Endothelial cell of umbilical vein (primary cell): ENCODE measurements at regions not wholly inside any gene's neighbourhood (a gene's known extent, or its start where the extent isn't known, plus 50 kb on each side); places are given as distances from the start of the nearest gene placed in this dataset.

Experiments used
- BruUV-seq: library from RNA; stranded (reverse); fragments of 400-500 nt; replicated peaks from 2 replicates; lab custom pipeline; 2021; lab: Mats Ljungman, UMichigan
- CTCF ChIA-PET: fragments of 300-600, 350-600 bp; sonication (Branson Sonifier 250); formaldehyde crosslinking; loops from one replicate; lab custom pipeline; 2021; ENCODE audit warnings: antibody characterized with exemption, inconsistent platforms; lab: Charles Lee
- POLR2A ChIA-PET: fragments of 300-600, 350-600 bp; sonication (Branson Sonifier 250); formaldehyde crosslinking; loops from one replicate; lab custom pipeline; 2021; ENCODE audit warnings: antibody characterized with exemption, inconsistent platforms; lab: Charles Lee
- DNase-seq: peaks from one replicate; pipeline ENCODE4 v3.0.0-alpha.2; 2011; ENCODE audit warnings: low read depth, low spot score
- FAIRE-seq: peaks from 2 replicates; lab custom pipeline; 2011; peaks lifted over from hg19 to GRCh38; lab: Jason Lieb, UNC
- H2AFZ ChIP-seq: 2 replicates; pipeline ENCODE4 v1.6.0; 2012; ENCODE audit warnings: low read depth, low read length, control low read depth, inconsistent platforms
- H3K27ac ChIP-seq: 2 replicates; pipeline ENCODE4 v1.5.1; 2011; ENCODE audit warnings: low read depth, mild to moderate bottlenecking, control low read depth, low read length, moderate library complexity; ENCODE audit not compliant: insufficient read depth
- H3K27me3 ChIP-seq, 2 experiments: 2 replicates each; pipeline versions ENCODE4 v1.6.0 to v1.6.1; 2011; ENCODE audit warnings: low read length in 2 of 2, mixed read lengths in 1 of 2; ENCODE audit not compliant: control insufficient read depth in 2 of 2, insufficient read depth in 2 of 2
- H3K36me3 ChIP-seq, 2 experiments: 2 replicates in 1 of 2; 3 replicates in 1 of 2; pipeline ENCODE4 v1.5.1; 2011; ENCODE audit warnings: low read length in 2 of 2, mild to moderate bottlenecking in 1 of 2, moderate library complexity in 1 of 2; ENCODE audit not compliant: control insufficient read depth in 2 of 2, insufficient read depth in 2 of 2; ENCODE audit errors: extremely low read depth in 1 of 2
- H3K4me1 ChIP-seq: 3 replicates; pipeline ENCODE4 v1.5.1; 2011; ENCODE audit warnings: mild to moderate bottlenecking, low read length; ENCODE audit not compliant: control insufficient read depth, insufficient read depth; ENCODE audit errors: extremely low read depth
- H3K4me2 ChIP-seq: 2 replicates; pipeline ENCODE4 v1.6.1; 2011; ENCODE audit warnings: low read length, control low read depth, mixed read lengths; ENCODE audit not compliant: insufficient read depth
- H3K4me3 ChIP-seq, 3 experiments: fragments of 200-600 bp in 1 of 3; sonication (generic), shearing (Covaris generic) in 1 of 3; replicated peaks in 1 of 3; 2 replicates each; pipeline ENCODE4 v1.5.1; 2011 to 2016; ENCODE audit warnings: control low read depth in 3 of 3, low read length in 3 of 3, mild to moderate bottlenecking in 2 of 3, inconsistent platforms in 1 of 3, low read depth in 1 of 3, moderate library complexity in 1 of 3; ENCODE audit not compliant: insufficient read depth in 1 of 3
- H3K79me2 ChIP-seq: 2 replicates; pipeline ENCODE4 v1.6.0; 2012; ENCODE audit warnings: low read length, inconsistent platforms; ENCODE audit not compliant: control insufficient read depth, insufficient read depth
- H3K9ac ChIP-seq: replicated peaks from 2 replicates; pipeline ENCODE3; 2011; ENCODE audit warnings: low read length, control low read depth; ENCODE audit not compliant: insufficient read depth; ENCODE audit errors: extremely low read depth
- H3K9me1 ChIP-seq: replicated peaks from 3 replicates; pipeline ENCODE4 v1.6.0; 2011; ENCODE audit warnings: mild to moderate bottlenecking, low read length; ENCODE audit not compliant: control insufficient read depth, insufficient read depth; ENCODE audit errors: extremely low read depth
- H3K9me3 ChIP-seq: replicated peaks from 2 replicates; pipeline ENCODE4 v1.5.1; 2012; ENCODE audit warnings: low read length, inconsistent platforms; ENCODE audit not compliant: control insufficient read depth, insufficient read depth
- H4K20me1 ChIP-seq: replicated peaks from 2 replicates; pipeline ENCODE3; 2011; ENCODE audit warnings: mild to moderate bottlenecking, low read length; ENCODE audit not compliant: control insufficient read depth, insufficient read depth; ENCODE audit errors: extremely low read depth
- CTCF ChIP-seq, 2 donors: IDR thresholded peaks; 1 replicate in 1 of 2; 2 replicates in 1 of 2; pipeline ENCODE4 v1.5.1; 2011; ENCODE audit warnings: low read length in 2 of 2, mild to moderate bottlenecking in 2 of 2, moderate library complexity in 2 of 2, control low read depth in 1 of 2, inconsistent platforms in 1 of 2, low read depth in 1 of 2; ENCODE audit not compliant: insufficient read depth in 1 of 2; ENCODE audit errors: extremely low read depth in 1 of 2
- EZH2 ChIP-seq: IDR thresholded peaks from 2 replicates; pipeline ENCODE4 v1.6.1; 2012; ENCODE audit warnings: borderline replicate concordance, low read depth, mild to moderate bottlenecking, moderate library complexity, low read length, inconsistent platforms; ENCODE audit not compliant: severe bottlenecking
- FOS ChIP-seq: IDR thresholded peaks from 2 replicates; pipeline ENCODE4 v1.6.1; 2011; ENCODE audit warnings: mild to moderate bottlenecking, low read length, moderate library complexity, borderline replicate concordance; ENCODE audit not compliant: insufficient read depth
- GATA2 ChIP-seq: IDR thresholded peaks from 2 replicates; pipeline ENCODE4 v1.7.0; 2011; ENCODE audit warnings: low read depth, mild to moderate bottlenecking, moderate library complexity, mixed read lengths, low read length; ENCODE audit not compliant: insufficient read length, insufficient read depth
- JUN ChIP-seq: IDR thresholded peaks from 2 replicates; pipeline ENCODE4 v1.6.1; 2011; ENCODE audit warnings: borderline replicate concordance, low read depth; ENCODE audit not compliant: insufficient read length, insufficient read depth
- MAX ChIP-seq: IDR thresholded peaks from 2 replicates; pipeline ENCODE4 v1.6.1; 2011; ENCODE audit not compliant: insufficient read depth, insufficient read length
- MYC ChIP-seq: IDR thresholded peaks from one replicate; pipeline ENCODE4 v1.6.1; 2011; ENCODE audit warnings: mild to moderate bottlenecking, low read depth, low read length
- POLR2A ChIP-seq: IDR thresholded peaks from 2 replicates; pipeline ENCODE4 v1.6.1; 2012; ENCODE audit warnings: low read depth, mild to moderate bottlenecking, control low read depth, low read length
- POLR2AphosphoS5 ChIP-seq: IDR thresholded peaks from 2 replicates; pipeline ENCODE4 v1.6.1; 2012; ENCODE audit warnings: low read depth, mild to moderate bottlenecking, control low read depth, low read length, moderate library complexity; ENCODE audit not compliant: insufficient read depth
- dilution Hi-C: fragments of 300-500 bp; cut with MboI; formaldehyde crosslinking; loops from one replicate; pipeline ENCODE4 v1.15.0; 2019; ENCODE audit warnings: low sequenced_read_pairs; ENCODE audit not compliant: extremely low pct_ligation_motif_present
- intact Hi-C: fragments of 100-400 bp; cut with micrococcal nuclease; formaldehyde crosslinking; loops from one replicate; pipeline ENCODE4 v1.10.0; 2022

GRCh38 chr9:101930783-101931182 is 192.3 kb upstream of the GRIN3A start:
- CTCF ChIA-PET, result no interaction called here
- FAIRE-seq (no peak), DNase-seq (no peak)
- Histone ChIP-seq H3K9me1 (no peaks in the 10 kb centered on the region), H3K79me2 (no peaks in the 10 kb centered on the region), H3K9ac (no peak overlapping the region), H3K27ac (no peak overlapping the region), H3K4me3 (no peak overlapping the region), H3K4me2 (no peak overlapping the region), H4K20me1 (no peaks in the 10 kb centered on the region), H3K9me3 (peaks cover 2% of the 10 kb centered on the region), H2AFZ (no peak overlapping the region), H3K36me3 (no peaks in the 10 kb centered on the region), H3K4me1 (no peaks in the 10 kb centered on the region), H3K27me3 (no peaks in the 10 kb centered on the region)
- dilution Hi-C loops (no loop called here), intact Hi-C loops (no loop called here)
- BruUV-seq, result no TSS peak
- POLR2A ChIA-PET, result no interaction called here
- TF ChIP-seq GATA2, result no peak
- TF ChIP-seq MYC, result no peak
- TF ChIP-seq EZH2, result no peak
- TF ChIP-seq JUN, result no peak
- TF ChIP-seq FOS, result no peak
- TF ChIP-seq POLR2A, result no peak
- no peak for TF ChIP-seq CTCF (IDR thresholded peaks at IDR 0.05; ENCODE audit: extremely low read depth in 1 of 2, insufficient read depth in 1 of 2, low read depth in 1 of 2, low read length in 2 of 2)
- TF ChIP-seq MAX, result no peak
- no peak for TF ChIP-seq POLR2AphosphoS5
